ENCODE measurements at regions not wholly inside any gene's neighbourhood (a gene's known extent, or its start where the extent isn't known, plus 50 kb on each side); places are given as distances from the start of the nearest gene placed in this dataset.

DNA sequence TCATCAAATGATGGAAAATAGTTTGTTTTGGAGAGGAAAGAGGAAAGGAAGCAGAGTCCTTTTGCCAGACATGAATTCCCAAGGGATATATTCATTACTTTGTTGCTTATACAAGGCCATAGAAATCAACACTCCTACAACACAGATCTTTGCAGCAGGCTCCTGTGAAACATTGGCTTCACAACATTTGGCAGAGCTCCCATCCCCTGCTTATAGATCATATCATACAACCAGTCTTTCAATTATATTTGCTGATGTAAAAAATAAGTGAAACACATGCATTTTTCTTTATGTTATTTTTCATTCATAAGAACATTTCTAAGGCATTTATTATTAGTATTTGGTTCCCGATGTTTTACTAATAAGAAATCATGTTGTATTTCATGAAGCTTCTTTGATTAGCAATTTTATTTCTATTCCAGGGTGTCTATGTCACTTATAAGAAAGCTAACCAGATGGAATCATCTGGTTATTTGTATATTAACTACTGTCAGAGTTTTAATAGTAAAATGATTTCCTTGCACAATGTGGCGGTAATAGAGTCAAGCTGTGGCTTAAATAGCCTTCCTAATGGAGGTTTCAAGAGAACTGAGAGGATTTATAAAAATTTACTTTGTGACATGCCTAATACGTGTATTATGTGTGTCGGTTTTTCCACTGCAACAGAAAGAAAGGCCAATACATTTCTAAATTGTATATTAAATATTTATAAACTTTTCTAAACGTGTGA lies 470.3 kb upstream of the NCAM2 start:
- TF ChIP-seq, protein P1, sequence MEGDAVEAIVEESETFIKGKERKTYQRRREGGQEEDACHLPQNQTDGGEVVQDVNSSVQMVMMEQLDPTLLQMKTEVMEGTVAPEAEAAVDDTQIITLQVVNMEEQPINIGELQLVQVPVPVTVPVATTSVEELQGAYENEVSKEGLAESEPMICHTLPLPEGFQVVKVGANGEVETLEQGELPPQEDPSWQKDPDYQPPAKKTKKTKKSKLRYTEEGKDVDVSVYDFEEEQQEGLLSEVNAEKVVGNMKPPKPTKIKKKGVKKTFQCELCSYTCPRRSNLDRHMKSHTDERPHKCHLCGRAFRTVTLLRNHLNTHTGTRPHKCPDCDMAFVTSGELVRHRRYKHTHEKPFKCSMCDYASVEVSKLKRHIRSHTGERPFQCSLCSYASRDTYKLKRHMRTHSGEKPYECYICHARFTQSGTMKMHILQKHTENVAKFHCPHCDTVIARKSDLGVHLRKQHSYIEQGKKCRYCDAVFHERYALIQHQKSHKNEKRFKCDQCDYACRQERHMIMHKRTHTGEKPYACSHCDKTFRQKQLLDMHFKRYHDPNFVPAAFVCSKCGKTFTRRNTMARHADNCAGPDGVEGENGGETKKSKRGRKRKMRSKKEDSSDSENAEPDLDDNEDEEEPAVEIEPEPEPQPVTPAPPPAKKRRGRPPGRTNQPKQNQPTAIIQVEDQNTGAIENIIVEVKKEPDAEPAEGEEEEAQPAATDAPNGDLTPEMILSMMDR (IDR thresholded peaks at IDR 0.05; ENCODE audit: low read depth, low read length) = no peak
- no peak for TF ChIP-seq POLR2A (IDR thresholded peaks at IDR 0.05; ENCODE audit: extremely low read depth, insufficient read length)
